SU-DHL-6 (cell line): ENCODE measurements at regions not wholly inside any gene's neighbourhood (a gene's known extent, or its start where the extent isn't known, plus 50 kb on each side); places are given as distances from the start of the nearest gene placed in this dataset.

Experiments
- EZH2phosphoT487 ChIP-seq: fragments of 200-600 bp; sonication (generic), shearing (Covaris generic); conservative IDR thresholded peaks from 2 replicates; pipeline ENCODE4 v1.6.1; 2018; ENCODE audit warnings: mild to moderate bottlenecking, antibody characterized with exemption, low read length, moderate library complexity, mixed read lengths
- TF ChIP-seq, protein P1 (sequence below): fragments of 200-600 bp; sonication (generic); IDR thresholded peaks from one replicate; pipeline ENCODE4 v1.5.1; 2017; ENCODE audit warnings: antibody characterized with exemption, mild to moderate bottlenecking, low read length, moderate library complexity; ENCODE audit not compliant: insufficient read depth, poor library complexity, severe bottlenecking

GRCh38 chr7:115728518-115728917 is 302.0 kb downstream of the TFEC start:
- TF ChIP-seq, protein P1, sequence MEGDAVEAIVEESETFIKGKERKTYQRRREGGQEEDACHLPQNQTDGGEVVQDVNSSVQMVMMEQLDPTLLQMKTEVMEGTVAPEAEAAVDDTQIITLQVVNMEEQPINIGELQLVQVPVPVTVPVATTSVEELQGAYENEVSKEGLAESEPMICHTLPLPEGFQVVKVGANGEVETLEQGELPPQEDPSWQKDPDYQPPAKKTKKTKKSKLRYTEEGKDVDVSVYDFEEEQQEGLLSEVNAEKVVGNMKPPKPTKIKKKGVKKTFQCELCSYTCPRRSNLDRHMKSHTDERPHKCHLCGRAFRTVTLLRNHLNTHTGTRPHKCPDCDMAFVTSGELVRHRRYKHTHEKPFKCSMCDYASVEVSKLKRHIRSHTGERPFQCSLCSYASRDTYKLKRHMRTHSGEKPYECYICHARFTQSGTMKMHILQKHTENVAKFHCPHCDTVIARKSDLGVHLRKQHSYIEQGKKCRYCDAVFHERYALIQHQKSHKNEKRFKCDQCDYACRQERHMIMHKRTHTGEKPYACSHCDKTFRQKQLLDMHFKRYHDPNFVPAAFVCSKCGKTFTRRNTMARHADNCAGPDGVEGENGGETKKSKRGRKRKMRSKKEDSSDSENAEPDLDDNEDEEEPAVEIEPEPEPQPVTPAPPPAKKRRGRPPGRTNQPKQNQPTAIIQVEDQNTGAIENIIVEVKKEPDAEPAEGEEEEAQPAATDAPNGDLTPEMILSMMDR = no peak
- TF ChIP-seq EZH2phosphoT487 = no peak
